Neural cell (in vitro differentiated cells): ENCODE measurements at regions not wholly inside any gene's neighbourhood (a gene's known extent, or its start where the extent isn't known, plus 50 kb on each side); places are given as distances from the start of the nearest gene placed in this dataset.

Source experiments
- CTCF ChIP-seq: fragments of 450-650 bp; IDR thresholded peaks from 2 replicates; pipeline ENCODE4 v1.5.1; 2014; ENCODE audit warnings: antibody characterized with exemption, mild to moderate bottlenecking, moderate library complexity; ENCODE audit not compliant: poor library complexity, severe bottlenecking
- EP300 ChIP-seq: fragments of 450-650 bp; conservative IDR thresholded peaks from 2 replicates; pipeline ENCODE4 v1.6.1; 2014; ENCODE audit warnings: antibody characterized with exemption, mild to moderate bottlenecking, moderate library complexity; ENCODE audit not compliant: poor library complexity, severe bottlenecking
- EZH2 ChIP-seq: fragments of 200-600, 300-800 bp; shearing (Covaris generic), sonication (generic); IDR thresholded peaks from 2 replicates; pipeline ENCODE4 v1.6.1; 2014; ENCODE audit warnings: antibody characterized with exemption, low read length, borderline replicate concordance, mild to moderate bottlenecking; ENCODE audit not compliant: insufficient read depth, poor library complexity, severe bottlenecking
- MXI1 ChIP-seq: fragments of 450-650 bp; conservative IDR thresholded peaks from 2 replicates; pipeline ENCODE4 v1.6.1; 2014; ENCODE audit warnings: antibody characterized with exemption, mild to moderate bottlenecking; ENCODE audit not compliant: poor library complexity, severe bottlenecking
- POLR2AphosphoS5 ChIP-seq: IDR thresholded peaks from 2 replicates; pipeline ENCODE4 v1.6.1; 2012
- RAD21 ChIP-seq: fragments of 450-650 bp; conservative IDR thresholded peaks from 2 replicates; pipeline ENCODE4 v1.6.1; 2014; ENCODE audit warnings: antibody characterized with exemption, mild to moderate bottlenecking, moderate library complexity
- SMC3 ChIP-seq: fragments of 450-650 bp; conservative IDR thresholded peaks from 2 replicates; pipeline ENCODE4 v1.6.1; 2014; ENCODE audit warnings: antibody characterized with exemption, mild to moderate bottlenecking, moderate library complexity; ENCODE audit not compliant: poor library complexity
- TAF1 ChIP-seq: IDR thresholded peaks from 2 replicates; pipeline ENCODE4 v1.6.1; 2012; ENCODE audit warnings: low read depth
- TF ChIP-seq, protein P1 (sequence below): IDR thresholded peaks from 2 replicates; pipeline ENCODE4 v1.6.1; 2012; ENCODE audit warnings: borderline replicate concordance

DNA sequence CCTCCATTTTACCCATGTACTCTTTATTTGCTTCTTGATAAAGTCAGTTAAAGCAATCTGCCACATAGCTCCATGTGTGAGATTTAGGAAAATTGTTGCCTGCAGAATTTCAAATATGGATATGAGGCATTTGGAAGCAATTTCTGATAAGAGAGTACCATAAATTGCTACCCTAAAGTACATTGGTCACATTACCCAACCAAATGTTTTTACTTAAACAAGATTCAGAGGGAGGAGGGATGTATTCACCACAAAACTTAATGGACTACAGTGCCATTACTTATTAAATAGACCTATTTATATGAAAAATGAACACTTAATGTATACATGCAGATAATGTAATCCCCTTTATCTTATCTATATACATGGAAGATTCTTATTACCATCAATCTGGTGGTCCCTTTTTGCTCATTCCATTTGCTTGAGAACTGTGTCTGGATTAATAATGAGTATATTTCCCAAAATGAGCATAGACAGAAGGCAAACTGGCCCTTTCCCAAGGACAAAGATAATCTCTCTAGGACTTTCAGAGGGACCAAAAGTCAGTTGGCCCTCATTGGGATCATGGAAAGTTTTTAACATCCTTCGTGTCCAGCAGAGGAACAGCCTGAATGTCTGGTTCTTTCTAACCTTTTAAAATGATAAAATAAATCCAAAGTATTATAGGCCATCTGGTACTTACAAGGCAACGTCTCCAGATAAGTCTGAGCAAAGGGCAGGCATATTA, 526.4 kb downstream of the CBLN4 start:
- TF ChIP-seq CTCF, result no peak
- no peak for TF ChIP-seq TAF1
- TF ChIP-seq POLR2AphosphoS5, result no peak
- no peak for TF ChIP-seq EP300
- TF ChIP-seq EZH2, result no peak
- TF ChIP-seq, protein P1, sequence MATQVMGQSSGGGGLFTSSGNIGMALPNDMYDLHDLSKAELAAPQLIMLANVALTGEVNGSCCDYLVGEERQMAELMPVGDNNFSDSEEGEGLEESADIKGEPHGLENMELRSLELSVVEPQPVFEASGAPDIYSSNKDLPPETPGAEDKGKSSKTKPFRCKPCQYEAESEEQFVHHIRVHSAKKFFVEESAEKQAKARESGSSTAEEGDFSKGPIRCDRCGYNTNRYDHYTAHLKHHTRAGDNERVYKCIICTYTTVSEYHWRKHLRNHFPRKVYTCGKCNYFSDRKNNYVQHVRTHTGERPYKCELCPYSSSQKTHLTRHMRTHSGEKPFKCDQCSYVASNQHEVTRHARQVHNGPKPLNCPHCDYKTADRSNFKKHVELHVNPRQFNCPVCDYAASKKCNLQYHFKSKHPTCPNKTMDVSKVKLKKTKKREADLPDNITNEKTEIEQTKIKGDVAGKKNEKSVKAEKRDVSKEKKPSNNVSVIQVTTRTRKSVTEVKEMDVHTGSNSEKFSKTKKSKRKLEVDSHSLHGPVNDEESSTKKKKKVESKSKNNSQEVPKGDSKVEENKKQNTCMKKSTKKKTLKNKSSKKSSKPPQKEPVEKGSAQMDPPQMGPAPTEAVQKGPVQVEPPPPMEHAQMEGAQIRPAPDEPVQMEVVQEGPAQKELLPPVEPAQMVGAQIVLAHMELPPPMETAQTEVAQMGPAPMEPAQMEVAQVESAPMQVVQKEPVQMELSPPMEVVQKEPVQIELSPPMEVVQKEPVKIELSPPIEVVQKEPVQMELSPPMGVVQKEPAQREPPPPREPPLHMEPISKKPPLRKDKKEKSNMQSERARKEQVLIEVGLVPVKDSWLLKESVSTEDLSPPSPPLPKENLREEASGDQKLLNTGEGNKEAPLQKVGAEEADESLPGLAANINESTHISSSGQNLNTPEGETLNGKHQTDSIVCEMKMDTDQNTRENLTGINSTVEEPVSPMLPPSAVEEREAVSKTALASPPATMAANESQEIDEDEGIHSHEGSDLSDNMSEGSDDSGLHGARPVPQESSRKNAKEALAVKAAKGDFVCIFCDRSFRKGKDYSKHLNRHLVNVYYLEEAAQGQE, result no peak
- no peak for TF ChIP-seq RAD21
- no peak for TF ChIP-seq SMC3
- no peak for TF ChIP-seq MXI1
